ENCODE measurements at regions not wholly inside any gene's neighbourhood (a gene's known extent, or its start where the extent isn't known, plus 50 kb on each side); places are given as distances from the start of the nearest gene placed in this dataset.

GRCh38 chr5:10912435-10912834, 151.4 kb upstream of the DAP start:
- H3K9me3 ChIP-seq (ENCODE audit: low read depth) = no peaks in the 10 kb centered on the region
- H3K4me3 ChIP-seq = no peak overlapping the region
- no peaks in the 10 kb centered on the region for H3K27me3 ChIP-seq
- H3K36me3 ChIP-seq = no peaks in the 10 kb centered on the region
- no peak for DNase-seq (ENCODE audit: low read depth in 1 of 2, low spot score in 1 of 2)
- H3K4me1 ChIP-seq (ENCODE audit: low read depth) = no peaks in the 10 kb centered on the region
- no peak overlapping the region for H3K27ac ChIP-seq
- no peak for TF ChIP-seq CTCF (IDR thresholded peaks at IDR 0.05; ENCODE audit: low read depth, low read length)

GRCh38 chr5:10910261-10910660, 149.2 kb upstream of the DAP start:
- no peaks in the 10 kb centered on the region for H3K4me1 ChIP-seq (ENCODE audit: low read depth)
- no peaks in the 10 kb centered on the region for H3K27me3 ChIP-seq
- no peak for DNase-seq (ENCODE audit: low read depth in 1 of 2, low spot score in 1 of 2)
- H3K9me3 ChIP-seq (ENCODE audit: low read depth) = no peaks in the 10 kb centered on the region
- no peak overlapping the region for H3K4me3 ChIP-seq
- no peak overlapping the region for H3K27ac ChIP-seq
- H3K36me3 ChIP-seq = no peaks in the 10 kb centered on the region
- TF ChIP-seq CTCF (IDR thresholded peaks at IDR 0.05; ENCODE audit: low read depth, low read length) = no peak

GRCh38 chr5:10904862-10905432, 143.9 kb upstream of the DAP start:
- no peak for TF ChIP-seq CTCF (IDR thresholded peaks at IDR 0.05; ENCODE audit: low read depth, low read length)
- Histone ChIP-seq H3K9me3 (ENCODE audit: low read depth) (no peaks in the 10 kb centered on the region), H3K27me3 (no peaks in the 10 kb centered on the region), H3K27ac (no peak overlapping the region), H3K4me1 (ENCODE audit: low read depth) (no peaks in the 10 kb centered on the region), H3K36me3 (no peaks in the 10 kb centered on the region), H3K4me3 (no peak overlapping the region)
- no peak for DNase-seq (ENCODE audit: low read depth in 1 of 2, low spot score in 1 of 2)

GRCh38 chr5:10903786-10904560, 142.9 kb upstream of the DAP start:
- DNase-seq (ENCODE audit: low read depth in 1 of 2, low spot score in 1 of 2) = no peak
- Histone ChIP-seq H3K27me3 (no peaks in the 10 kb centered on the region), H3K4me3 (no peak overlapping the region), H3K4me1 (ENCODE audit: low read depth) (no peaks in the 10 kb centered on the region), H3K36me3 (no peaks in the 10 kb centered on the region), H3K9me3 (ENCODE audit: low read depth) (no peaks in the 10 kb centered on the region), H3K27ac (no peak overlapping the region)
- TF ChIP-seq CTCF (IDR thresholded peaks at IDR 0.05; ENCODE audit: low read depth, low read length) = no peak

- TF ChIP-seq CTCF (IDR thresholded peaks at IDR 0.05; ENCODE audit: low read depth, low read length) = no peak
- H3K36me3 ChIP-seq = no peaks in the 10 kb centered on the region
- H3K9me3 ChIP-seq (ENCODE audit: low read depth) = no peaks in the 10 kb centered on the region
- no peak for DNase-seq (ENCODE audit: low read depth in 1 of 2, low spot score in 1 of 2)
- no peaks in the 10 kb centered on the region for H3K27me3 ChIP-seq
- no peaks in the 10 kb centered on the region for H3K4me1 ChIP-seq (ENCODE audit: low read depth)
- no peak overlapping the region for H3K27ac ChIP-seq
- H3K4me3 ChIP-seq = no peak overlapping the region
Measured at GRCh38 chr5:10902145-10902544, 141.1 kb upstream of the DAP start.
